ENCODE measurements at regions not wholly inside any gene's neighbourhood (a gene's known extent, or its start where the extent isn't known, plus 50 kb on each side); places are given as distances from the start of the nearest gene placed in this dataset.

GRCh38 chr13:26934096-26934495 is 173.5 kb upstream of the GPR12 start:
- Histone ChIP-seq H3K4me1 (ENCODE audit: low read depth) (no peaks in the 10 kb centered on the region), H3K27ac (no peak overlapping the region), H3K27me3 (peaks cover 4% of the 10 kb centered on the region), H3K9me3 (ENCODE audit: low read depth) (no peaks in the 10 kb centered on the region), H3K4me3 (no peak overlapping the region), H3K36me3 (no peaks in the 10 kb centered on the region)
- TF ChIP-seq, protein P1, sequence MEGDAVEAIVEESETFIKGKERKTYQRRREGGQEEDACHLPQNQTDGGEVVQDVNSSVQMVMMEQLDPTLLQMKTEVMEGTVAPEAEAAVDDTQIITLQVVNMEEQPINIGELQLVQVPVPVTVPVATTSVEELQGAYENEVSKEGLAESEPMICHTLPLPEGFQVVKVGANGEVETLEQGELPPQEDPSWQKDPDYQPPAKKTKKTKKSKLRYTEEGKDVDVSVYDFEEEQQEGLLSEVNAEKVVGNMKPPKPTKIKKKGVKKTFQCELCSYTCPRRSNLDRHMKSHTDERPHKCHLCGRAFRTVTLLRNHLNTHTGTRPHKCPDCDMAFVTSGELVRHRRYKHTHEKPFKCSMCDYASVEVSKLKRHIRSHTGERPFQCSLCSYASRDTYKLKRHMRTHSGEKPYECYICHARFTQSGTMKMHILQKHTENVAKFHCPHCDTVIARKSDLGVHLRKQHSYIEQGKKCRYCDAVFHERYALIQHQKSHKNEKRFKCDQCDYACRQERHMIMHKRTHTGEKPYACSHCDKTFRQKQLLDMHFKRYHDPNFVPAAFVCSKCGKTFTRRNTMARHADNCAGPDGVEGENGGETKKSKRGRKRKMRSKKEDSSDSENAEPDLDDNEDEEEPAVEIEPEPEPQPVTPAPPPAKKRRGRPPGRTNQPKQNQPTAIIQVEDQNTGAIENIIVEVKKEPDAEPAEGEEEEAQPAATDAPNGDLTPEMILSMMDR (IDR thresholded peaks at IDR 0.05; ENCODE audit: low read depth, low read length) = no peak
- DNase-seq (ENCODE audit: low read depth in 1 of 2, low spot score in 1 of 2) = no peak

- H3K27ac ChIP-seq = no peak overlapping the region
- H3K9me3 ChIP-seq (ENCODE audit: low read depth) = no peaks in the 10 kb centered on the region
- TF ChIP-seq, protein P1 (IDR thresholded peaks at IDR 0.05; ENCODE audit: low read depth, low read length) = no peak
- H3K36me3 ChIP-seq = no peaks in the 10 kb centered on the region
- DNase-seq (ENCODE audit: low read depth in 1 of 2, low spot score in 1 of 2) = no peak
- no peaks in the 10 kb centered on the region for H3K4me1 ChIP-seq (ENCODE audit: low read depth)
- H3K27me3 ChIP-seq = peaks cover 4% of the 10 kb centered on the region
- H3K4me3 ChIP-seq = no peak overlapping the region
These were observed 171.9 kb upstream of the GPR12 start for GRCh38 chr13:26932465-26932864.

- TF ChIP-seq, protein P1 (IDR thresholded peaks at IDR 0.05; ENCODE audit: low read depth, low read length) = peak; percentile 94
- peaks cover 4% of the 10 kb centered on the region for H3K27me3 ChIP-seq
- no peaks in the 10 kb centered on the region for H3K9me3 ChIP-seq (ENCODE audit: low read depth)
- H3K36me3 ChIP-seq = no peaks in the 10 kb centered on the region
- H3K4me1 ChIP-seq (ENCODE audit: low read depth) = no peaks in the 10 kb centered on the region
- H3K27ac ChIP-seq = no peak overlapping the region
- H3K4me3 ChIP-seq = no peak overlapping the region
- DNase-seq (ENCODE audit: low read depth in 1 of 2, low spot score in 1 of 2) = peak; percentile 77 to 85
These were observed 169.6 kb upstream of the GPR12 start for GRCh38 chr13:26929971-26930730.

GRCh38 chr13:26927511-26927910 is 166.9 kb upstream of the GPR12 start:
- peaks cover 4% of the 10 kb centered on the region for H3K27me3 ChIP-seq

GRCh38 chr13:26926371-26926770 is 165.8 kb upstream of the GPR12 start:
- H3K36me3 ChIP-seq = no peaks in the 10 kb centered on the region
- H3K27me3 ChIP-seq = peaks cover 4% of the 10 kb centered on the region
- H3K4me3 ChIP-seq = no peak overlapping the region
- no peak for DNase-seq (ENCODE audit: low read depth in 1 of 2, low spot score in 1 of 2)
- H3K4me1 ChIP-seq (ENCODE audit: low read depth) = peaks cover 7% of the 10 kb centered on the region
- TF ChIP-seq, protein P1 (IDR thresholded peaks at IDR 0.05; ENCODE audit: low read depth, low read length) = no peak
- H3K27ac ChIP-seq = no peak overlapping the region
- no peaks in the 10 kb centered on the region for H3K9me3 ChIP-seq (ENCODE audit: low read depth)

More at GRCh38 chr13:26927511-26927910, 166.9 kb upstream of the GPR12 start:
- DNase-seq (ENCODE audit: low read depth in 1 of 2, low spot score in 1 of 2) = no peak
- Histone ChIP-seq H3K4me1 (ENCODE audit: low read depth) (peaks cover 7% of the 10 kb centered on the region), H3K4me3 (no peak overlapping the region), H3K9me3 (ENCODE audit: low read depth) (no peaks in the 10 kb centered on the region), H3K27ac (no peak overlapping the region), H3K36me3 (no peaks in the 10 kb centered on the region)
- TF ChIP-seq, protein P1 (IDR thresholded peaks at IDR 0.05; ENCODE audit: low read depth, low read length) = no peak
